ENCODE measurements at regions not wholly inside any gene's neighbourhood (a gene's known extent, or its start where the extent isn't known, plus 50 kb on each side); places are given as distances from the start of the nearest gene placed in this dataset.

GRCh38 chr15:75143738-75144334, 57.8 kb upstream of the C15orf39 start:
- Mint-ChIP-seq H3K27me3 (ENCODE audit: low read depth) (no peaks in the 10 kb centered on the region), H3K36me3 (ENCODE audit: low read depth) (peaks cover 20% of the 10 kb centered on the region), H3K27ac (no peak overlapping the region)

GRCh38 chr15:75145027-75145841, 56.4 kb upstream of the C15orf39 start:
- peaks cover 24% of the 10 kb centered on the region for H3K36me3 Mint-ChIP-seq (ENCODE audit: low read depth)
- no peak overlapping the region for H3K4me3 Mint-ChIP-seq
- peaks cover 48% of the 10 kb centered on the region for H3K9me3 Mint-ChIP-seq
- no peak overlapping the region for H3K27ac Mint-ChIP-seq
- peaks cover 14% of the 10 kb centered on the region for H3K4me1 Mint-ChIP-seq (ENCODE audit: low read depth)
- no peak for DNase-seq (ENCODE audit: low spot score)
- H3K27me3 Mint-ChIP-seq (ENCODE audit: low read depth), result no peaks in the 10 kb centered on the region

More at GRCh38 chr15:75143738-75144334, 57.8 kb upstream of the C15orf39 start:
- DNase-seq (ENCODE audit: low spot score), result no peak
- H3K9me3 Mint-ChIP-seq, result peaks cover 41% of the 10 kb centered on the region
- H3K4me3 Mint-ChIP-seq, result no peak overlapping the region
- H3K4me1 Mint-ChIP-seq (ENCODE audit: low read depth), result peaks cover 8% of the 10 kb centered on the region

GRCh38 chr15:75148280-75148679, 53.4 kb upstream of the C15orf39 start:
- no peaks in the 10 kb centered on the region for H3K27me3 Mint-ChIP-seq (ENCODE audit: low read depth)
- H3K9me3 Mint-ChIP-seq, result peaks cover 32% of the 10 kb centered on the region
- no peak for DNase-seq (ENCODE audit: low spot score)
- no peak overlapping the region for H3K4me3 Mint-ChIP-seq
- H3K36me3 Mint-ChIP-seq (ENCODE audit: low read depth), result peaks cover 10% of the 10 kb centered on the region
- H3K4me1 Mint-ChIP-seq (ENCODE audit: low read depth), result peaks cover 21% of the 10 kb centered on the region
- no peak overlapping the region for H3K27ac Mint-ChIP-seq

GRCh38 chr15:75149867-75150709, 51.6 kb upstream of the C15orf39 start:
- peak; percentile 31 for DNase-seq (ENCODE audit: low spot score)
- H3K27ac Mint-ChIP-seq, result no peak overlapping the region
- H3K36me3 Mint-ChIP-seq (ENCODE audit: low read depth), result peaks cover 7% of the 10 kb centered on the region
- peaks cover 19% of the 10 kb centered on the region for H3K9me3 Mint-ChIP-seq
- peaks cover 30% of the 10 kb centered on the region for H3K4me1 Mint-ChIP-seq (ENCODE audit: low read depth)
- no peaks in the 10 kb centered on the region for H3K27me3 Mint-ChIP-seq (ENCODE audit: low read depth)
- H3K4me3 Mint-ChIP-seq, result no peak overlapping the region

GRCh38 chr15:75151214-75152128, 50.2 kb upstream of the C15orf39 start:
- Mint-ChIP-seq H3K27me3 (ENCODE audit: low read depth) (no peaks in the 10 kb centered on the region), H3K4me3 (no peak overlapping the region), H3K27ac (peak overlapping the region; percentile 33), H3K9me3 (peaks cover 19% of the 10 kb centered on the region), H3K36me3 (ENCODE audit: low read depth) (peaks cover 7% of the 10 kb centered on the region), H3K4me1 (ENCODE audit: low read depth) (peaks cover 30% of the 10 kb centered on the region)
- no peak for DNase-seq (ENCODE audit: low spot score)

All from T-helper 2 cell treated with Interferon-gamma antibody and Interleukin-4, amounts not matched to agents 5 μg/mL and 100 μg/mL, for 36 hours (primary cell).